Kidney tubule cell (primary cell): ENCODE measurements at regions not wholly inside any gene's neighbourhood (a gene's known extent, or its start where the extent isn't known, plus 50 kb on each side); places are given as distances from the start of the nearest gene placed in this dataset.
"Not testable (repeated sequence)": the region's sequence is repeated elsewhere in the genome, so short reads cannot be mapped to it uniquely, and the experiment has no call there.

Experiments
- DNase-seq: peaks from one replicate; pipeline ENCODE4 v3.0.0-alpha.2; 2018; ENCODE audit warnings: low spot score

DNA sequence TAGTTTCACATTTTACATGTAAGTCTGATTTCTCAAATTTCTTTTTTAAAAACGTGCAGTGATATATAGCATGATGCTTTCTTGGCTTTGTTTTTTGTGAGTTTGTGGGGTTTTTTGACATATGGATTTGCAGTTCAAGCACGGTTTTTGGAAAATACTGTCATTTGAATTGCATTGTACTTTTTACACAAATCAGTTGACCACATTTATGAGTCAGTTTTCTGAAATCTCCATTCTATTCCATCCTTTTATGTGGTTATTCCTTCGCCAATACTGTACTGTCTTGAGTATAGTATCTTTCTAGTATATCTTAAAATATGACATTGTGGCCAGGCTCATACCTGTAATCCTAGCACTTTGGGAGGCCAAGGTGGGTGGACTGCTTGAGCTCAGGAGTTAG lies 890.0 kb upstream of the CITED2 start:
- no peak for DNase-seq

GRCh38 chr6:140258302-140258701 lies 883.9 kb upstream of the CITED2 start:
- not testable (repeated sequence) for DNase-seq

- no peak for DNase-seq
These were observed 881.8 kb upstream of the CITED2 start for GRCh38 chr6:140256248-140256647.

GRCh38 chr6:140253096-140253495 lies 878.6 kb upstream of the CITED2 start:
- no peak for DNase-seq

DNA sequence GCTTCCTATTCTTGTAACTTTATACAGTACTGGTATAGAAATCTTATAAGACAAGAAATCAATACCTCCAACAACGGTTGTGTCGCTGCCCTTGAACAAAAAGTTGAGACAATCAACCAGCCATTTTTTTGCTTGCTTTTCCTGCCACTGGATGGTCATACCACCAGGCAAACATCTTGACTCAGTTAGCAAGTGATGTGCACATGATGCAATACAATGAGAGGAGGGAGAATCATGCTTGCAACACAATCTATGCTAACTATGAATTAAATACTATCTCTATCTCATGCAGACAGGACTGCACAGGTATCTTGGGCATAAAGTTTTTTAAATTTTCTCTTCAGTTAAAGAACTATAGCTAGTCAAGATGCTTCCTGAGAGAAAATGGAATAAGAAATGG lies 877.7 kb upstream of the CITED2 start:
- DNase-seq: no peak

DNA sequence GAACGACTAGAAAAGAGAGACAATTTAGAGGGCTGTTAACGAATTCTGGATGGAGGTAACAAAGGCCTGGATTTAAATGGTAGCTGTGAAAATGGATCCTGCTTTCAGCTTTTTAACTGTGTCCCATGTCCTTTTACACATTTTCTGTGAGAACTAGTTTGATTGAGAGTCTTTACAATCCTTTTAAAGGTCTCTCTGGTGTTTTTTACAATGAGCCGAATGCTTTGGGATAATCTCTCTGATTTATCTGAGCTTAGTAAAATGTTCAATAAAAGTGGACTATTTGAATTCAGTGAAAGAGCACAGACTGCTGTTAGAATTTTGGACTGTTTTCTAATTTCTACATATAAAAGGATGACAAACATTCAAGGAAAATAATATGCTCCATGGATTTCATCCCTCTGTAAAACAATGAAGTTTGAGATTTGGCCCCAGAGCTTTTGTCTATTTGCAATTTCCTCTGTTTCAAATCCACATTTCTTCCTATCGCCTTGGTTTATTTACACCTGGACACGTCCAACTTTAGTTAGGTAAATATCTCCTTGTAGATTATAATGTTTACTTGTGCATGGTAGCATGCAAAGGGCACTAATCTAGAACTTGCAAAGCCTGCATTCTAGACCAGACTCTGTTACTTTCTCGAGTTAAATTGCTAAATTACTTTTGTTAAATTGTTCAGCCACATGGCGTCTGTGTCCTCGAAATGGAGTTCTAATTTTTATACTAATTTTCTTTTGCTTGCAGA lies 871.0 kb upstream of the CITED2 start:
- DNase-seq: no peak

GRCh38 chr6:140237251-140237650 lies 862.8 kb upstream of the CITED2 start:
- DNase-seq: no peak

DNA sequence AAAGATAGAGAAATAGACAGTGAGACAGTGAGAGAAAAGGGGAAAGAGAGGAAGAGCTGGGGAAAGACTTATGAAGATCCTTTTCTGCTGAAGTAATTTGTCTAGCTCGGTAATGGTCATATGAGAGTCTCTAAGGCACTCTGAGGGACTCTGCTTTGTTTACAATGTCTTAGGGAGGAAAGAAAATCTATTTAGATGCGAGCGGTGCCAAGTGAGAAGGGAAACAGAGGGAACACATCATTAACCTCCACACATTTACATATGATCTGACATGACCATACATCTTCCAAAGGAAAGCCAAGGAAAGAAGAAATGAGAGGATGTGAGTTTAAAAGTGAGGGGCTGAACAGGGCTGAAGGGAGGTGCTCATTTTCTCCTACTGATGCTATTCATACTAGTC lies 862.3 kb upstream of the CITED2 start:
- no peak for DNase-seq

DNA sequence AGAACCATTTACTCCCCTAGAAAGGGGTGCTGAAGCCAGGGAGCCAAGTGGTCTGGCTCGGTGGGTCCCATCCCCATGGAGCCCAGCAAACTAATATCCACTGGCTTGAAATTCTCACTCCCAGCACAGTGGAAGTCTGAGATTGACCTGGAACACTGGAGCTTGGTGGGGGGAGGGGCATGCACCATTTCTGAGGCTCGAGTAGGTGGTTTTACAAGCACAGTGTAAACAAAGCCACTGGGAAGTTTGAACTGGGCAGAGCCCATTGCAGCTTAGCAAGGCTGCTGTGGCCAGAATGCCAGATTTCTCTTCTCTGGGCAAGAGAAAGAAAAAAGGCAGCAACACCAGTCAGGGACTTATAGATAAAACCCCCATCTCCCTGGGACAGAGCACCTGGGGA lies 855.8 kb upstream of the CITED2 start:
- DNase-seq: no peak

DNA sequence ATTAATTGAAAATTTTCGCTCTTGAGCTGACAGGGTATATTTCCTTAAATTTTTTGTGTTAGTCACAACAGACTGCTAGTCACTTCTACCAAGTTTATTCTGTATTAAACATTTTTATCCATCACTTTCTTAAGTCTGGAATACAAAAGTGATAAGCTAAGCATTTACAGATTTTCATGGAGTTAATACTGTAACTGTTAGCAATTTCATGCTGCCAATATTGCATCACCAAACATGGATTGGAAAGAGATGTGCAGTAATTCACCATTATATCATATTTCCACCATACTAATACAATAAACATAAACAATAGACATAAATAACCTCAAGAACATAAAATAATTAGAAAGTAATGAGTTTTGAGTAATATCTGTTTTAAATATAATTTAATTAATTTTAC lies 854.0 kb upstream of the CITED2 start:
- DNase-seq: no peak

GRCh38 chr6:140226637-140227036 lies 852.2 kb upstream of the CITED2 start:
- no peak for DNase-seq

DNA sequence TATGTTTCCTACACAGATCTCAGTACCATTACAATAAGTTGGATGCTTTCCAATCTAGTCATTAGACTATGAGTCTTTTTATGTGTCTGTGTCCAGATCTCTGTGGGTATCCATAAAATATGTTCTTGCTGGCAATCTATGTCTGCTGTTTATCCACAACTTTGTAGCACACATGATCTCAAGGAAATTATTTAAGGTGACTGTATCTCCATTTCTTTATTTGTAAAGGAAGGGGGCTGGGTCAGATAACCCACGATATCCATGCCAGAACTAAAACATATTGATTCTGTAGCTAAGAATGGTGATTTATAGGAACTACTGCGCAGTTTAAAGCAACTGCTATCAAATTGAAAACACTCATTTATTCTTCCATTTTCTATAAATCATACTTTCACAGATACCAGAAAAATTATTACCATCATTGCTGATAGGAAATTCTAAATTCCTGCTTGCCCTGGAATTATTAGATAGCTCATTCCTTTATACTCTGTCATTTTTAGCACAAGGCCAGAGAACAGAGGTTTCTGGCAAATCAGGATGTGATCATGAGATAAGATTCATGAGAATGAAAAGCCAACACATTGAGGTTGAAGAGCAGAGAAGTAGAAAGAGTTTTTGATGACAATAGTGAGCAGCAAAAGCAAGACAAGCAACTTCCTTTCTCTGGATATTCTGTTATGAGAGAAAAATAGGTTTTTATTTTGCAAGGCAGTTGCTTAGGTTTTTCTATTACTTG lies 851.4 kb upstream of the CITED2 start:
- no peak for DNase-seq

DNA sequence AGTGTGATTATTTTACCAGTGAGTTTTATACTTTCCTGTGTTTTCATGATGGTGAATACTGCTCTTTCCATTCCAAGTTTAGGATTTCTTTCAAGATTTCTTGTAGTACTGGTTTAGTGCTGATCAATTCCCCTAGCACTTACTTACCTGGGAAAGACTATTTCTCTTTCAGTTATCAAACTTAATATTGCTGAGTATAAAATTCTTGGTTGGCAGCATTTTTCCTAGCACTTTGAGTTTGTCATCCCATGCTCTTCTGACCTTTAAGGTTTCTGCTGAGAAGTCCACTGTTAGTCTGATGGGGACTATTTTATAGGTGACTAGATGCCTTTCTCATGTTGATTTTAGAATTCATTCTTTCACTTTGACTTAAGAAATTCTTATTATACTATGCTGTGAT lies 842.8 kb upstream of the CITED2 start:
- no peak for DNase-seq

DNA sequence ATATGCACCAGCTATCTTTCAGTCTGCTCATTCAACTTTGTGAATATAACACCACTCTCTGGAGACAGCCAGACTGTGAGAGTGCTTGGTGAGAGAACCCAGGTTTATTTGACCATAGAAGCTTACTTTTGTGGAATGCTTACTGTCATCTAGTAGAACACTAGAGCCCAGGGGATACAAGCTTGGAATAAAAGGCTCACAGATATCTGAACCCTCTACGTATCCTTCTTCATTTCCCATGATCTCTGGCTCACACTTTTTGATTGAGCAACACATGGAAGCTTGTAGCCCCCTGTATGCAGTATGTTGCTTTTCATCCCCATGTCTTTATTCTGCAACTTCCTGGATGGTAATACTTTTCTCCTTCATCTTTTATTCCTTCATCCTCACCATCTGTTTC lies 835.3 kb upstream of the CITED2 start:
- no peak for DNase-seq

DNA sequence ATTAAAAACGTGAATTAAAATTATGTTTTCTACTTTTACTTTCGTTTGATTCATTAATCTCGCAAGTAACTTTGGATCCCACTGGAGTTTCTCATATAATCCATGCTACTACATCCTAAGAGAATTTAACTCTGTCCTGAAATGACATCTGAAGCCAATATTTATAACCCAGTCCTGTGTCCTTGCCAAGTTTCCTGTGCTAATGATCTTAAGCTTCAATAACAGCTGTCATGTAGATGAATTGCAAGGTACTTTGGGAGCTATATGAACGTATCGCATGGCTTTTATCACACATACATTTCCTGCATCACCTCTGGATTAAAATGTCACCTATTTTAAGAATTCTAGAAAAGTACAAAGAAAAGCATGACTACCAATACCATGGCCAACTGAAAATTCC lies 833.8 kb upstream of the CITED2 start:
- DNase-seq: no peak

- DNase-seq: no peak
These were observed 831.5 kb upstream of the CITED2 start for GRCh38 chr6:140205795-140206593.

- DNase-seq: no peak
These were observed 829.7 kb upstream of the CITED2 start for GRCh38 chr6:140204154-140204553.

GRCh38 chr6:140203661-140204147 lies 829.3 kb upstream of the CITED2 start:
- no peak for DNase-seq

GRCh38 chr6:140202964-140203515 lies 828.6 kb upstream of the CITED2 start:
- DNase-seq: no peak

DNA sequence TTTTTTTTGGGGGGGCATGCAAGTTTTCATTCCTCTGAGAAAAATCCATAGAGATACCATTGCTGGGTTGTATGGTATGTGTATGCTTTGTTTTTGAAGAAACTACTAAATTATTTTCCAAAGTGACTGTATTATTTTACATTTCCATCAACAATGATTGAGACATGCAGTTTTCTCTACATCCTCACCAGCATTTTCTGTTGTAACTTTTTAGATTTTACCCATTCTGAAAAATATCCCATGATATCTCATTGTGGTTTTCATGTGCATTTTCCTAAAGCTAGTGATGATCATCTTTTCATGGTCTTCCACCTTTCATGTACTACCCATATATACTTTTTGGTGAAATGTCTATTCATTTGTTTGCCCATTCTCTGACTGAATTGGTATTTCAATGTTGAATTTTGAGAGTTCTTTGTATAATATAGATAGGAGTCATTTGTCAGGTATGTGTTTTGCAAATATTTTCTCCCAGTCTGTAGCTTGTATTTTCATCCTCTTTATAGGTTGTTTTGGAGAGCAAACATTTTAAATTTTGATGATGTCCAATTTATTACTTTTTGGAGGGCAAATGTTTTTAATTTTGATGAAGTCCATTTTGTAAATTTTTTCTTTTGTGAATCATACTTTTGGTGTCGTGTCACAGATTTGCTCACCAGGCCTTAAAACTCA lies 827.5 kb upstream of the CITED2 start:
- DNase-seq: no peak

DNA sequence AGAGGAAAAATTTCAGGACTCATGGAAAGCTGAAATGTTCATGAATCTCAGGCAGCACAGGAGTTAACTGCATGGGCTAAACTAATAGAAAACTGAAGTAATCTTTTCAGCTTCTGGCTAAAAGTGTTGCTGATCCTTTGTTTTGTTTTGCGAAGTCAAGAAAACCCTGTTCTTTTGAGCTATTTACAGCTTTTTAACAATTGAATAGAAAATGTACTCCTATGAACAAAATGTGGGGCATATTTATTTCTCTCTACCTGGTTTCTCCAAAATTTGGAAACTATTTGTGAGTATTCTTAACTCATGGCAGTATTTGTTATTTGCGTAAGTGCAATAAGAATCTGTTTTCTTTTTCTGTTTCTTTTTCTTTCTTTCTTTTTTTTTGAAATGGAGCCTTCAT lies 818.8 kb upstream of the CITED2 start:
- DNase-seq: no peak

- no peak for DNase-seq
These were observed 817.6 kb upstream of the CITED2 start for GRCh38 chr6:140192018-140192417.
